ENCODE measurements at regions not wholly inside any gene's neighbourhood (a gene's known extent, or its start where the extent isn't known, plus 50 kb on each side); places are given as distances from the start of the nearest gene placed in this dataset.

DNA sequence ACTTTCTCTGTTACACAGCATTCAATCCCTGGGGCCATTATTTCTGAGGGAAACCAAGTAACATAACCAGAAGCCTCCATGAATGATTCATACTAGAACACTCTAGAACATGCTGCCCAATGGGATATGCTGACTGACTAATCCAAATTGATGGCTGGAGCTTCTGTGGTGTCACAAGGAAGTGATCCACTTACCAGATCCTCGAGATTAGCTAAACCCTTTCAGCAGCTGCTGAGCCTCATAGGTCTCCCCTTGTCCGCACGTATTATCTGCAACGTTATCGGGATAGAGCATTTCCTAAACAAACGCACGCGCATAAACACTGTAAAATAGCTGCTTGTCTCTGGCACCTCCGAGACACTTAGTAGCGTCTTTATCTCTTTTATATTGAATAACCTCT is 61.2 kb upstream of the PROK2 start:
- DNase-seq (ENCODE audit: low read depth in 4 of 4, low spot score in 1 of 4), result no peak

DNA sequence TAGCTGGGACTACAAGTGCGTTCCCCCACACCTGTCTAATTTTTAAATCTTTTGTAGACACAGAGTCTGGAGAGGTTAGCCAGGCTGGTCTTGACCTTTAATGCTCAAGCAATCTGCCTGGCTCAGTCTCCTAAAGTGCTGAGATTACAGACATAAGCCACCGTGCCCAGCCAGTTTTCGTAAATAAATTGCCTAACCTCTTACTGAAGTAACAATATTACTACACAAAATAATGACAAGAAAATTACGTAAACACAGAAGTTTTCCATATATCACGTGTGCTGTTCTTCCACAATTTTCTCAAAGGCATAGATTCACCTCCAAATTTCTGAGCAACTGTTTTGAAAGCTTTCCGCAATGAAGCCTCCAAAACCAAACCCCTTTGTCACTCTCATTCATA is 58.1 kb upstream of the PROK2 start:
- DNase-seq (ENCODE audit: low read depth in 4 of 4, low spot score in 1 of 4), result no peak

DNA sequence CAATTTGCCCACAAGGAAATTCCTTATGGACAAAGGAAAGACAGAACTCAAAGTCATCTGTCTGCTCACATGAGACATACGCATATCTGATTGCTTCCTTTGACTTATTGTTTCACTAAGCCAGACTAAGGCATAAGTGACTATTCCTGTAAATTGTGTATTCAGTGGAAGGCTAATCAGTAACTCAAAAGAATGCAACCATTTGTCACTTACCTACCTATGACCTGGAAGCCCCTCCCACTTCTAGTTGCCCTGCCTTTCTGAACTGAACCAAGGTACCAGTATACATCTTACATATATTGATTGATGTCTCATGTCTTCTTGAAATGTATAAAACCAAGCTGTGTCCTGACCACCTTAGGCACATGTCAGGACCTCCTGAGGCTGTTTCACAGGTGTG is 53.5 kb upstream of the PROK2 start:
- no peak for DNase-seq (ENCODE audit: low read depth in 4 of 4, low spot score in 1 of 4)
